ENCODE measurements at regions not wholly inside any gene's neighbourhood (a gene's known extent, or its start where the extent isn't known, plus 50 kb on each side); places are given as distances from the start of the nearest gene placed in this dataset.
"Not testable (repeated sequence)": the region's sequence is repeated elsewhere in the genome, so short reads cannot be mapped to it uniquely, and the experiment has no call there.

GRCh38 chr1:230567221-230567575, 75.1 kb upstream of the COG2 start:
- H3K27ac Mint-ChIP-seq (ENCODE audit: low read depth, unreplicated experiment), result no peak overlapping the region
- H3K27me3 Mint-ChIP-seq (ENCODE audit: insufficient read depth, unreplicated experiment), result no peaks in the 10 kb centered on the region
- CTCF ChIA-PET, result interaction anchor here (0.5 to 1.4 kb wide), 7 partner anchors 9 to 131 kb away, joined by 3 to 7 read pairs (median 3); no protein-coding TSS in a partner anchor

GRCh38 chr1:230566532-230567220, 75.6 kb upstream of the COG2 start:
- peaks cover 20% of the 10 kb centered on the region for H3K4me1 Mint-ChIP-seq (ENCODE audit: insufficient read depth, unreplicated experiment)
- H3K27ac Mint-ChIP-seq (ENCODE audit: low read depth, unreplicated experiment); H3K4me3 Mint-ChIP-seq (ENCODE audit: unreplicated experiment); H3K36me3 Mint-ChIP-seq (ENCODE audit: insufficient read depth, unreplicated experiment); H3K27me3 Mint-ChIP-seq (ENCODE audit: insufficient read depth, unreplicated experiment); BruUV-seq (replicated peaks); H3K9me3 Mint-ChIP-seq (ENCODE audit: unreplicated experiment); DNase-seq (ENCODE audit: unreplicated experiment); intact Hi-C loops (cut with micrococcal nuclease): not testable (repeated sequence)
- CTCF ChIA-PET, result interaction anchor here (0.5 to 1.4 kb wide), 7 partner anchors 8 to 285 kb away, joined by 3 to 7 read pairs (median 4); no protein-coding TSS in a partner anchor
- POLR2A ChIA-PET, result interaction anchor here (0.6 to 1.4 kb wide), 4 partner anchors 15 to 262 kb away, joined by 3 read pairs; no protein-coding TSS in a partner anchor

More at GRCh38 chr1:230567221-230567575, 75.1 kb upstream of the COG2 start:
- no peak for TF ChIP-seq CTCF (IDR thresholded peaks at IDR 0.05; ENCODE audit: unreplicated experiment)
- intact Hi-C loops (cut with micrococcal nuclease), result no loop called here
- Mint-ChIP-seq H3K4me1 (ENCODE audit: insufficient read depth, unreplicated experiment) (peaks cover 21% of the 10 kb centered on the region), H3K36me3 (ENCODE audit: insufficient read depth, unreplicated experiment) (no peaks in the 10 kb centered on the region), H3K4me3 (ENCODE audit: unreplicated experiment) (no peak overlapping the region), H3K9me3 (ENCODE audit: unreplicated experiment) (no peaks in the 10 kb centered on the region)
- no peak for DNase-seq (ENCODE audit: unreplicated experiment)
- no TSS peak for BruUV-seq (replicated peaks)
- POLR2A ChIA-PET, result interaction anchor here (0.6 to 1.4 kb wide), 7 partner anchors 8 to 262 kb away, joined by 3 to 6 read pairs (median 3); no protein-coding TSS in a partner anchor

- Mint-ChIP-seq H3K4me1 (ENCODE audit: insufficient read depth, unreplicated experiment) (peaks cover 14% of the 10 kb centered on the region), H3K27me3 (ENCODE audit: insufficient read depth, unreplicated experiment) (no peaks in the 10 kb centered on the region), H3K36me3 (ENCODE audit: insufficient read depth, unreplicated experiment) (no peaks in the 10 kb centered on the region), H3K9me3 (ENCODE audit: unreplicated experiment) (no peaks in the 10 kb centered on the region), H3K27ac (ENCODE audit: low read depth, unreplicated experiment) (no peak overlapping the region), H3K4me3 (ENCODE audit: unreplicated experiment) (no peak overlapping the region)
- CTCF ChIA-PET, result interaction anchor here (0.5 to 1.4 kb wide), 5 partner anchors 10 to 352 kb away, joined by 3 to 5 read pairs (median 4); no protein-coding TSS in a partner anchor
- no TSS peak for BruUV-seq (replicated peaks)
- intact Hi-C loops (cut with micrococcal nuclease), result no loop called here
- DNase-seq (ENCODE audit: unreplicated experiment), result no peak
- POLR2A ChIA-PET, result interaction anchor here (0.9 to 1.1 kb wide), 2 partner anchors 9 to 107 kb away, joined by 3 read pairs; no protein-coding TSS in a partner anchor
- no peak for TF ChIP-seq CTCF (IDR thresholded peaks at IDR 0.05; ENCODE audit: unreplicated experiment)
Observed at GRCh38 chr1:230565141-230565540, 77.1 kb upstream of the COG2 start.

- CTCF ChIA-PET, result interaction anchor here (0.5 to 0.6 kb wide), 2 partner anchors 8 to 647 kb away, joined by 3 to 4 read pairs; no protein-coding TSS in a partner anchor
- intact Hi-C loops (cut with micrococcal nuclease), result no loop called here
- H3K36me3 Mint-ChIP-seq (ENCODE audit: insufficient read depth, unreplicated experiment), result no peaks in the 10 kb centered on the region
- peaks cover 13% of the 10 kb centered on the region for H3K4me1 Mint-ChIP-seq (ENCODE audit: insufficient read depth, unreplicated experiment)
- no peak for DNase-seq (ENCODE audit: unreplicated experiment)
- no peak overlapping the region for H3K4me3 Mint-ChIP-seq (ENCODE audit: unreplicated experiment)
- no peak overlapping the region for H3K27ac Mint-ChIP-seq (ENCODE audit: low read depth, unreplicated experiment)
- POLR2A ChIA-PET, result interaction anchor here (0.6 to 1.2 kb wide), 2 partner anchors 10 to 98 kb away, joined by 3 read pairs; no protein-coding TSS in a partner anchor
- no TSS peak for BruUV-seq (replicated peaks)
- TF ChIP-seq CTCF (IDR thresholded peaks at IDR 0.05; ENCODE audit: unreplicated experiment), result no peak
- H3K27me3 Mint-ChIP-seq (ENCODE audit: insufficient read depth, unreplicated experiment), result peaks cover 4% of the 10 kb centered on the region
- H3K9me3 Mint-ChIP-seq (ENCODE audit: unreplicated experiment), result no peaks in the 10 kb centered on the region
Observed at GRCh38 chr1:230563591-230563990, 78.7 kb upstream of the COG2 start.

Data from MCF 10A (cell line).